Dedifferentiated amniotic fluid mesenchymal stem cell (primary cell): ENCODE measurements at regions not wholly inside any gene's neighbourhood (a gene's known extent, or its start where the extent isn't known, plus 50 kb on each side); places are given as distances from the start of the nearest gene placed in this dataset.
"Not testable (repeated sequence)": the region's sequence is repeated elsewhere in the genome, so short reads cannot be mapped to it uniquely, and the experiment has no call there.

Experiments used
- DNase-seq: peaks from one replicate; pipeline ENCODE4 v3.0.0-alpha.2; 2016; ENCODE audit errors: extremely low spot score

DNA sequence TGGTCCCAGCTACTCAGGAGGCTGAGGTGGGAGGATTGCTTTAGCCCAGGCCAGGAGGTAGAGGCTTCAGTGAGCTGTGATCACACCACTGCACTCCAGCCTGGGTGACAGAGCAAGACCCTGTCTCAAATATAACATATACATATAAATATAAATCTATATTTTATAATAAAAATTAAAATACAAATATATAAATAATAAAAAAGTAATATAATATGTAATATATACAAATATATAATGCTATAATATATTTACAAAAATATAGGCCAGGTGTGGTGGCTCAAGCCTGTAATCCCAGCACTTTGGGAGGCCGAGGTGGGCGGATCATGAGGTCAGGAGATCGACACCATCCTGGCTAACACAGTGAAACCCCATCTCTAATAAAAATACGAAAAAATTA is 131.4 kb downstream of the MFAP3L start:
- not testable (repeated sequence) for DNase-seq

DNA sequence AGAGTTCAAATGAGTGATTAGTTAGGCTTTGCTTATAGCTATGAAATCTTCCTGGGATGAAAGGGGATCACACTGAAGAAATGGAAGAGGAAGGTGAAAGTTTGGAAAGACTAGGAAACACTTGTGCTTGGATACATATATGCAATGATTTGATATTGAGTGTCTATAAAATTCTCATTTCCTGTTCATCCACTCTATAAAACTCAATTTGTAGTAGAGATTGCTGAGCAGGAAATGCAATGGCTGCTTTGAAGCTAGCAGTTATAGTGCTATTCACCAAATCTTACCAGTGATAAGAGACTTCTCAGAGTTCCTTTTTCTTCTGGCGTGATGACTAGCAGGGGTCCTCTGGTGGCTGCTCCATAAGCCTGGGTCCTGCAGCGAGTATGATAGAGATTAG is 128.1 kb upstream of the HPF1 start:
- DNase-seq: no peak

- no peak for DNase-seq
Observed at GRCh38 chr4:169881769-169882168, 124.0 kb upstream of the HPF1 start.

GRCh38 chr4:169870507-169870906 is 112.8 kb upstream of the HPF1 start:
- no peak for DNase-seq

- DNase-seq: no peak
Observed at GRCh38 chr4:169869490-169869889, 111.7 kb upstream of the HPF1 start.

GRCh38 chr4:169861593-169861992 is 103.8 kb upstream of the HPF1 start:
- DNase-seq: no peak

- DNase-seq: no peak
Observed at GRCh38 chr4:169859366-169860216, 101.8 kb upstream of the HPF1 start.

DNA sequence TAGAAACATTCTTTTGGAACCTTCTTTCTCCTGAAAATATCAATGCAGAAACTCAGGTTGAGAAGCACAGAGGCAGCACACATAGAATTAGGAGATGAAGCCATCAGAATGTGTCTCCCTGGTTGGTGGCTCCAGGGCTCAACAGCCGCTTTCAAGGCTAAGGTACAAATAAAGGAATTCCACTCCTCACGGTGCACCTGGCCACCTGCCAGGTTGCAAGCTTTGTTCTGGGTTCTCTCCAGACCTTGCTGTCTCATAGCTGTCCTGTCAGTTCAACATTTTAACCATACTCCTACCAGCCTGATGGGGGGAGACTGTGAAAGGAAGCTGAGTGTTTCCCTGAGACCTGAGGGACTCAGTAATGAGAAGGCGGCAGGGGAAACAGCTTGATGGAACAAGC is 96.3 kb upstream of the HPF1 start:
- no peak for DNase-seq

GRCh38 chr4:169852481-169852880 is 94.7 kb upstream of the HPF1 start:
- no peak for DNase-seq

- no peak for DNase-seq
Observed at GRCh38 chr4:169851750-169852149, 94.0 kb upstream of the HPF1 start.

- DNase-seq: no peak
Observed at GRCh38 chr4:169849456-169849855, 91.7 kb upstream of the HPF1 start.

DNA sequence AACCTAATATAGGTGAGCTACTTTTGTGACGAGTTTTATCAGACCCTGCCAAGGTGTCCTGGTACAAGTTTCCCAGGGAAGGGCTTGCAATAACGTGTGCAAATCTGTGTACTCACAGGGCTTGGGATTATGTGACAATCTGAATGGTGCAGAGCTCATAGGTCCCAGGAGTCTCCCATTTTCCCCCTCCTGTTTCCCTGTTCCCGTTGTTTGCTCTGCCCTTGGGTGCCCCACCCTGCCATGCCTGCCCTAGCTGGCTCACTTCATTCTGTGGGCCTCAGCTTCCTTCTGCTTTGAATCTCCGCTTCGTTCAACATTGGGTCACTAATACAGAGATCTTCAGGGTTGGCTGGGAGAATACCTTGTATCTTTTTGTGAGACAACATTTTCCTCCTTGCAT is 90.3 kb upstream of the HPF1 start:
- no peak for DNase-seq

- no peak for DNase-seq
Observed at GRCh38 chr4:169847171-169847570, 89.4 kb upstream of the HPF1 start.

DNA sequence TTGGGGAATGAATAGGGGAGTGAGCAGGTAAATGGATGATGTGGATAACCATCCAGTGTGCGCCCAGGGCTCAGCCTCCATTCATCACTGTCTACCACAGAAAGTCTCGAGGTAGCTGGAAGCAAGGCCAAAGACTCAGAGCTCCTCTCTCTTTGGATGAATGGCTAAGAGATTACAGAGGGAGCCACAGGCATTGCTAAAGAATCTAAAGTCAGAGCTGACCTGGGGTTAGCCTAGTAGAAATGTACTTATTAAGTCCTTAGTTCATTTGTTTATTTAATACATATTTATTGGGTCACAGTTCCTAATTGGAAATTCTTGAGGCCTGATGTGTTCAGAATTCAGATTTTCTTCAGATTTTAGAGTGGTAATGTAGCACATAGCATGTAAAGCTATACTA is 88.7 kb upstream of the HPF1 start:
- no peak for DNase-seq

GRCh38 chr4:169841776-169842175 is 84.0 kb upstream of the HPF1 start:
- no peak for DNase-seq

DNA sequence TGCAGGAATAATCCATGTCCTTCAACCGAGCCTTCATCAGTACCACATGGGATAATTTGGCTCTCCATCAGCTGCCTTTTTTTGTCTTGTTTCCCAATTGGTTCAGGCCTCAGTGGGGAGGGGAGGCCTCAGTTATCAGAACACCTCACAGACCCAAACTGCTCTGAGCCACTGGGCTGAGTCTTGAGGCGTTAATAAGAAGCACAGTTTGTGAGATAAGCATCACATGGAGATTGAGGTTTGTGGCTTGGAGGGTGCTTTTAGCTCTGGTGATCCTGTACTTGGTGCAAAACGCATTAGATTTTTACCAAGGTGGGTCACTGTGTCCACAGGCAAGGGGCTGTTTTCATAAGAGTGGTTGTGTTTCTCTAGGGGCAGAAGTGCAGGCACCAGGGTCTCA is 82.8 kb upstream of the HPF1 start:
- no peak for DNase-seq

- not testable (repeated sequence) for DNase-seq
Observed at GRCh38 chr4:169828329-169828728, 70.6 kb upstream of the HPF1 start.

DNA sequence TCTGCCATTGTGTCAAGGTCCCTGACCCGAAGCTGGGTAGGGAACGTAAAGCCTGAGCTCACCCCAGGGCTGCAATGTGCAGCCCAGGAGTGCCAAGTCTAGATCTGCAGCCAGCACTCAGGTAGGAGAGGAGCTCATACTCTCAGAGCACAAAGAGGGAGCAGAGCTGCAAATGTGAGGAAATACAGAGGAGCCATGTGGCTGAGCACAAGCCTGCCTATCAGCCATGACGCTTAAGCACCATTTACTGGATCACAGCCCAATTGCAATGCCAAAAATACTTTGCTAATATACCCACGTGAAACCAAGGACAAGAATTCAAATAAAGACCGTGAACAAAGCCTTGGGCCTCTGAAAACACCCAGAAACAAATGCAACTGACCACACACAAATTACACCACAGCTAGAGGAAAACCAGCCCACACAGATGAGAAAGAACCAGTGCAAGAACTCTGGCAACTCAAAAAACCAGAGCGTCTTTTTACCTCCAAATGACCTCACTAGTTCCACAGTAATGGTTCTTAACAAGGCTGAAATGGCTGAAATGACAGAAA is 69.0 kb upstream of the HPF1 start:
- no peak for DNase-seq

DNA sequence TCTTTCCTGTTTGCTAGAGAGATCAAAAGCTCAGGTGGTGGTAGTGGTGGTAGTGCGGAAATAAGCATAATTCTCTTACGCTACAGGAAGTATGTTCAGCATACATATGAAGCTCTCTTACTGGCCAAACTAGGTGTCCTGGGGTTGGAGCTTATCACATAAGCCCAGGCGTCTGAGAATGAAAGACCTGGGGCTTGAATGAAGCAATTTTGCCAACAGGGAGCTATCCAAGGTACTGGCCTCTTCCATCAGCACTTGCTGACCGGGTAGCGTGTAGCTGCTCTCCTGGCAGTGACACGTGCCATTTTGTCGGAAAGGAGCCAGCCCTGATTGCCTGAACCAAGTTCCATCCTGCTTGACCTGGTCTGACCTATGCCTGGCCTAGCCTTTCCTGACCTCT is 65.9 kb upstream of the HPF1 start:
- DNase-seq: peak; percentile 44

GRCh38 chr4:169821402-169821801 is 63.7 kb upstream of the HPF1 start:
- DNase-seq: no peak

- no peak for DNase-seq
Observed at GRCh38 chr4:169818063-169818679, 60.4 kb upstream of the HPF1 start.

DNA sequence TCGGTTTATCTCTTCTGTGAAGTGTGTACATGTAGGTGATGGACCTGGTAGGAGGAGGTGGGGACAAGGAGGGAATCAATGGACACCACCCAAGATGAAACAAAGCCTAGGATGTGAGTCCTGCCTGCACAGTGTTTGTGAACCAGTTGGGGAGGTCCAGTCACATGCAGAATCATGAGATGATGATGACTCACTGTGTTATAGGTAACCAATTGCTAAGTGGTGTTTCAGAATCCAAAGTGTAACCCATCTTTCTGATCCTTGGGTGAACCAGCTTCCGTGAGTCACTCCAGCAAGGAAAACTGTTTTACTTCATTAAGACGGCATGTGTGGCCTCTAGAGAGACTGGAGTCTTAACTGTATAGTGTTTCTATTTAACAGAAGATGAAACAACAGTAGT is 57.9 kb upstream of the HPF1 start:
- no peak for DNase-seq

- no peak for DNase-seq
Observed at GRCh38 chr4:169811476-169811875, 53.7 kb upstream of the HPF1 start.
